ENCODE measurements at regions not wholly inside any gene's neighbourhood (a gene's known extent, or its start where the extent isn't known, plus 50 kb on each side); places are given as distances from the start of the nearest gene placed in this dataset.
"Not testable (repeated sequence)": the region's sequence is repeated elsewhere in the genome, so short reads cannot be mapped to it uniquely, and the experiment has no call there.

DNA sequence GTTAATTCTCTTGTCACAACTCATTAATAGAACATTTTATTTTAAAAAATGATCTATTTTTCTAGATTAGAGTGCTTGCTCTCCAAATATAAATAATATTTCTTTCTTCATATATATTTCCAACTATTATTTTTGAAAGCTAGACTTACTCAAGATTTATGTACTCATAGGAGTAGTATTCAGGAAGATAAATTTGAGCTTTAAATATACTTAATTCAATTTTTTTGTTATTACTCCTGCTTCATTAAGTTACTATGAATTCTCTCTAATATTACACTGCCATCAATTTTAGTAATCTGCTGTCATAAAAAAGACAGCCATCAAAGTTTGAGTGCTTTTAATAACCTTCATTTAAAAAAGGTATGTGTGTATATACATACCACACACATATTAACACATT is 161.9 kb upstream of the PCDH9 start:
- no peak for DNase-seq (ENCODE audit: extremely low spot score, unreplicated experiment)
- Mint-ChIP-seq H3K27ac (no peak overlapping the region), H3K4me1 (ENCODE audit: unreplicated experiment) (no peaks in the 10 kb centered on the region), H3K9me3 (no peaks in the 10 kb centered on the region), H3K36me3 (no peaks in the 10 kb centered on the region), H3K4me3 (no peak overlapping the region), H3K27me3 (no peaks in the 10 kb centered on the region)
- no peak for TF ChIP-seq CTCF (conservative IDR thresholded peaks at IDR 0.05)

GRCh38 chr13:67390462-67391086 is 160.4 kb upstream of the PCDH9 start:
- Mint-ChIP-seq H3K27ac (no peak overlapping the region), H3K4me3 (no peak overlapping the region)

DNA sequence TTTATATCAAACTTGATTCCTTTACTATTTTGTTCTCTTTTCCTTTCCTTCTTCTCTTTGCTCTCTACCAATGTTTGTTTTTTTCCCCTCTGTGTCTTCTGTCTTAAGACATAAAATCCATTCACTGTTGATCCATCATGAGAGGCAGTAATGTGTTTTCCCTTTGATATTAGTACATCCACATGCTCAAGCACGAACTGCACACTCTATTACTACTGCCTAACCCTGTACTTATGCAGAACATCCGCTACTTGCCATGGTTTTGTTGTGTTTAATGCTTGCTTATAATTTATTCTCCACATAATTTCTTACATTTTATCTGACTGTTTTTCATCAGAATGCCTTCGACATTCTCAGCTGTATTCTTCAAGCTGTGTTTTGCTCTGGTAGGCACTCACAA is 159.0 kb upstream of the PCDH9 start:
- Mint-ChIP-seq H3K4me3 (no peak overlapping the region), H3K4me1 (ENCODE audit: unreplicated experiment) (no peaks in the 10 kb centered on the region), H3K9me3 (no peaks in the 10 kb centered on the region), H3K27me3 (no peaks in the 10 kb centered on the region), H3K36me3 (no peaks in the 10 kb centered on the region), H3K27ac (no peak overlapping the region)
- DNase-seq (ENCODE audit: extremely low spot score, unreplicated experiment) = no peak
- no peak for TF ChIP-seq CTCF (conservative IDR thresholded peaks at IDR 0.05)

More at GRCh38 chr13:67390462-67391086, 160.4 kb upstream of the PCDH9 start:
- no peak for TF ChIP-seq CTCF (conservative IDR thresholded peaks at IDR 0.05)
- no peaks in the 10 kb centered on the region for H3K36me3 Mint-ChIP-seq
- H3K9me3 Mint-ChIP-seq = no peaks in the 10 kb centered on the region
- no peaks in the 10 kb centered on the region for H3K27me3 Mint-ChIP-seq
- no peaks in the 10 kb centered on the region for H3K4me1 Mint-ChIP-seq (ENCODE audit: unreplicated experiment)
- no peak for DNase-seq (ENCODE audit: extremely low spot score, unreplicated experiment)

DNA sequence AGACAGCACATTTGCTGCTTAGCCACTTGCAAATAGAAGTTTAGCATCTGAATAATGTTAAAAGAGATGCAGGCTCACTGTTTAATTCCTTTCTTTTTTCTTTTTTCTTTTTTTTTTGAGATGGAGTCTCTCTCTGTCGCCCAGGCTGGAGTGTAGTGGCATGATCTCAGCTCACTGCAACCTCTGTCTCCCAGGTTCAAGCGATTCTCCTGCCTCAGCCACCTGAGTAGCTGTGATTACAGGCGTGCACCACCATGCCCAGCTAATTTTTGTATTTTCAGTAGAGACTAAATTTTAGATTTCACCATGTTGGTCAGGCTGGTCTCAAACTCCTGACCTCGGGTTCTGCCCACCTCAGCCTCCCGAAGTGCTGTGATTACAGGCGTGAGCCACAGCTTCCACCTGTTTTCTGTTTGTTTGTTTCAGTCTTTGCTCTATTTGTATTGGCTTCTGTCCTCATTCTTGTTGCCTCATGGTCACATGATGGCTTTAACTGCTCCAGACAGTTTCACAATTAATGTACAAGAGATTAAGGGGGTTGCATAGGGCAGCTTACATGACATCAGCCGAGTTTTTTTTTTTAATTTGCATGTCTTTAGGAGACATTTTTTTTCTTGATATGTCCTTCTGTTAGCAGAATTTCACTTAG is 153.1 kb upstream of the PCDH9 start:
- H3K27ac Mint-ChIP-seq; H3K27me3 Mint-ChIP-seq; H3K4me1 Mint-ChIP-seq (ENCODE audit: unreplicated experiment); H3K4me3 Mint-ChIP-seq; H3K9me3 Mint-ChIP-seq; H3K36me3 Mint-ChIP-seq; DNase-seq (ENCODE audit: extremely low spot score, unreplicated experiment): not testable (repeated sequence)

GRCh38 chr13:67377919-67378318 is 147.8 kb upstream of the PCDH9 start:
- H3K36me3 Mint-ChIP-seq = no peaks in the 10 kb centered on the region
- H3K27me3 Mint-ChIP-seq = no peaks in the 10 kb centered on the region
- no peaks in the 10 kb centered on the region for H3K4me1 Mint-ChIP-seq (ENCODE audit: unreplicated experiment)
- H3K27ac Mint-ChIP-seq = no peak overlapping the region
- no peak for DNase-seq (ENCODE audit: extremely low spot score, unreplicated experiment)
- no peak for TF ChIP-seq CTCF (conservative IDR thresholded peaks at IDR 0.05)
- no peak overlapping the region for H3K4me3 Mint-ChIP-seq
- H3K9me3 Mint-ChIP-seq = no peaks in the 10 kb centered on the region

- Mint-ChIP-seq H3K27me3 (no peaks in the 10 kb centered on the region), H3K4me1 (ENCODE audit: unreplicated experiment) (peaks cover 3% of the 10 kb centered on the region), H3K36me3 (no peaks in the 10 kb centered on the region), H3K27ac (no peak overlapping the region), H3K9me3 (no peaks in the 10 kb centered on the region), H3K4me3 (no peak overlapping the region)
- TF ChIP-seq CTCF (conservative IDR thresholded peaks at IDR 0.05) = no peak
- DNase-seq (ENCODE audit: extremely low spot score, unreplicated experiment) = no peak
These were observed 144.3 kb upstream of the PCDH9 start for GRCh38 chr13:67374391-67374790.
